GM10248 (cell line): ENCODE measurements at regions not wholly inside any gene's neighbourhood (a gene's known extent, or its start where the extent isn't known, plus 50 kb on each side); places are given as distances from the start of the nearest gene placed in this dataset.

ENCODE experiments used
- CTCF ChIA-PET: fragments of 300-600 bp; sonication (Branson Sonifier 250); formaldehyde crosslinking; extraction: SDS; loops from one replicate; lab custom pipeline; 2021; ENCODE audit warnings: antibody characterized with exemption; lab: Yijun Ruan, JAX
- POLR2A ChIA-PET: fragments of 350-650 bp; sonication (Branson Sonifier 250); formaldehyde crosslinking; extraction: SDS; loops from one replicate; lab custom pipeline; 2020; ENCODE audit warnings: antibody characterized with exemption; lab: Yijun Ruan, JAX
- DNase-seq: peaks from one replicate; pipeline ENCODE4 v3.0.0; 2012; ENCODE audit errors: extremely low spot score
- TF ChIP-seq, protein P1 (sequence below): IDR thresholded peaks from 2 replicates; pipeline ENCODE4 v1.5.1; 2012; ENCODE audit warnings: mild to moderate bottlenecking, low read depth; ENCODE audit errors: extremely low read depth, missing control alignments, control extremely low read depth

DNA sequence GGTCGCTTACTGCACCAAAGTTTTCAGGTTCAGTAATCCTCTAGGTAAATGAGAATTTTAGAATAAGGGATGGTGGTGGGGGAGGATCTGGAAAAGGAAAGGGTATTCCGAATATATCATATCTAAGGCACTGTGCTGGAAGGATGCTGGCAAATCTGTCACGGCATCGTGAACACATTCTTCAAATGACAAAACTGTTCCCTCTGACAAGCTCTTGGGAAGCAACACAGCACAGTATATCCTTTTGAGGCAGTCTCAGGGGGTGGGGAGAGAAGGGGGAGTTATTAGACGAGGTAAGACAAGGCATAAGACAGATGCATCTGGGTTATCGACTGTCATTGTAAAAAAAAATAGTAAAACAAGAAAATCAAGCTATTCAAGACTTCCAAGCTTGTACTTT, 289.6 kb upstream of the LRRN1 start:
- no peak for DNase-seq
- TF ChIP-seq, protein P1, sequence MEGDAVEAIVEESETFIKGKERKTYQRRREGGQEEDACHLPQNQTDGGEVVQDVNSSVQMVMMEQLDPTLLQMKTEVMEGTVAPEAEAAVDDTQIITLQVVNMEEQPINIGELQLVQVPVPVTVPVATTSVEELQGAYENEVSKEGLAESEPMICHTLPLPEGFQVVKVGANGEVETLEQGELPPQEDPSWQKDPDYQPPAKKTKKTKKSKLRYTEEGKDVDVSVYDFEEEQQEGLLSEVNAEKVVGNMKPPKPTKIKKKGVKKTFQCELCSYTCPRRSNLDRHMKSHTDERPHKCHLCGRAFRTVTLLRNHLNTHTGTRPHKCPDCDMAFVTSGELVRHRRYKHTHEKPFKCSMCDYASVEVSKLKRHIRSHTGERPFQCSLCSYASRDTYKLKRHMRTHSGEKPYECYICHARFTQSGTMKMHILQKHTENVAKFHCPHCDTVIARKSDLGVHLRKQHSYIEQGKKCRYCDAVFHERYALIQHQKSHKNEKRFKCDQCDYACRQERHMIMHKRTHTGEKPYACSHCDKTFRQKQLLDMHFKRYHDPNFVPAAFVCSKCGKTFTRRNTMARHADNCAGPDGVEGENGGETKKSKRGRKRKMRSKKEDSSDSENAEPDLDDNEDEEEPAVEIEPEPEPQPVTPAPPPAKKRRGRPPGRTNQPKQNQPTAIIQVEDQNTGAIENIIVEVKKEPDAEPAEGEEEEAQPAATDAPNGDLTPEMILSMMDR = no peak
- POLR2A ChIA-PET = no interaction called here
- CTCF ChIA-PET = interaction anchor here (0.9 to 1.5 kb wide), 3 partner anchors 9 to 147 kb away, joined by 3 read pairs; no protein-coding TSS in a partner anchor

DNA sequence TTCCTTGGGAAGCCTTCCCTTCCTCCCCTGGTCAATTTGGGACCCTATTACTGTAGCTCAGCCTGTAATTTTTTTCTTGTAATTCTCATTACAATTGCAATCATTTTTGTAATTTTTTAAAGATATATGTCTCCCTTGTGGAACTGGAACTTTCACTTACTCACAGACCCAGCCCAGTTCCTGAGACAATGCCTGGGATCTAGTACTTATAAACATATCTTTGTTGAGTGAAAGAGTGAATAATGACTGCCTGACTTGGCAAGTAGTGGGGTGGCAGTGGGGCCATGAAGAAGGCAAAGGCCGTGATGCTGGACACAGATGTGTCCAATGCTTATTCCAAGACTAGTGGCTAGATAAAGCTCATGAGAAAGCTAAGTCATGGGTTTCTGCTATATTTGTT, 294.5 kb upstream of the LRRN1 start:
- ChIA-PET CTCF (interaction anchor here (0.7 kb wide), 1 partner anchor 14 kb away, joined by 3 read pairs; no protein-coding TSS in a partner anchor), POLR2A (no interaction called here)
- TF ChIP-seq, protein P1 = no peak
- DNase-seq = no peak

DNA sequence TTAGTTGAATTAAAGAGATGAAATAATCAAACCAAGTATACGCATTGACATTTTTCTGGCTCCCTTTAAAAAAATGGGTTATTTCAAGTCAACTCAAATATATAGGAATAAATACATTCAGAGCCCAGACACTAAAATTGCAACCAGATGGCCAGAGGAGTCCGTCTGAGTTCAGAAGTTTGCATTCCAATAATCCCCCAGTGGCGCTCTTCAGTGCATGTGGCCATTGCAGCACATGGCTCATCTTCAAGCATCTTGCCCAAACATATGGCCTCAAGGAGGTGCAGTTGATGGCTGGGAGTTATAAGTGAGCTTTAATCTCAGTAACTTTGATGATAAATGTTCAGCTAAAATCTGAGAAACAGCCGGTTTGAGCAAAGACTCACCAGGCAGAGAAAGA, 295.8 kb upstream of the LRRN1 start:
- TF ChIP-seq, protein P1 = no peak
- no peak for DNase-seq
- POLR2A ChIA-PET = no interaction called here
- CTCF ChIA-PET = no interaction called here

DNA sequence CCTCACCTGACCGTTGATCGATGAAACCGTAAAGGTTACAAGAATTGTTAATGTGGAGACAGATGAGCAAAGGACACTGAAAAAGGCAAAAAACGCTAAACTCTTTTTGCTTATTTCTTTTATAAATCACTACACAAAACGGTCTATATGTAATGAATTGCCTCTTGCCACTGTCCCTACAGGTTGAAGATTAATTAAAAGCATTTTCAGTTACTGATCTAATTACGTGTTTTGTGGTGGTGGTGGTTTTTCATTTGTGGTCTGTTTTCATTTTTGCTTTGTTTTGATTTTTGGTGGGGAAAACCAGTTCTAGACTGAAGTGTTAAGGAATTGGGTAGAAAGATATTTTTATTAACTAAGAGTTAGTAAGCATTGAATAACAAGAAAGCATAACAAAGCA, 299.2 kb upstream of the LRRN1 start:
- ChIA-PET CTCF (interaction anchor here (0.9 kb wide), 1 partner anchor 9 kb away, joined by 3 read pairs; no protein-coding TSS in a partner anchor), POLR2A (no interaction called here)
- DNase-seq = no peak
- TF ChIP-seq, protein P1 = no peak

DNA sequence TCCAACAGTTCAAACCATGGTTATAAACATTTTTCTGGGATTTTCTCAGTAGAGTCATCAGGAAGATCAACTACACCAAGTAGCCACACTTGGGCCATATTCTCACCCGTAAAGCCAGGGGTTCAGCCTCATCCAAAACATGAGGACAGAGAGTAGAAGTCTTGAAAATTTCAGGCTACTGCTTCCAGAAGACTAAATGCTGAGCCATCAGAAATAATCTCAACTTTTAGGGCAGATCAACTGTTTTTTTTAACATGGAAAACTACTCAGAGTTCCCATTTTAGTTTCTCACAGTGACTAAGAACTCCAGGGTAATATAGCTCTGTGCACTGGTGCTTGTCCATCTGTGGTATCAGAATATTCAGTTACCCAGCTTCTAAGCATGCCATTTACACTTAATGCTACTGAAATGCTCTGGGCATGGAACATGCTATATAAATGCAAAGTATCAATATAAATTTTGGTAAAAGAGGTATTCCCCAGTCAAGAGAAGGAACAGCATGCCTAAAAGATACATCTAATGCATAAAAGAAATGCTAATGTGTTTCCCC, 300.1 kb upstream of the LRRN1 start:
- POLR2A ChIA-PET = no interaction called here
- CTCF ChIA-PET = interaction anchor here (1.0 kb wide), 1 partner anchor 35 kb away, joined by 3 read pairs; no protein-coding TSS in a partner anchor
- TF ChIP-seq, protein P1 = no peak
- no peak for DNase-seq

DNA sequence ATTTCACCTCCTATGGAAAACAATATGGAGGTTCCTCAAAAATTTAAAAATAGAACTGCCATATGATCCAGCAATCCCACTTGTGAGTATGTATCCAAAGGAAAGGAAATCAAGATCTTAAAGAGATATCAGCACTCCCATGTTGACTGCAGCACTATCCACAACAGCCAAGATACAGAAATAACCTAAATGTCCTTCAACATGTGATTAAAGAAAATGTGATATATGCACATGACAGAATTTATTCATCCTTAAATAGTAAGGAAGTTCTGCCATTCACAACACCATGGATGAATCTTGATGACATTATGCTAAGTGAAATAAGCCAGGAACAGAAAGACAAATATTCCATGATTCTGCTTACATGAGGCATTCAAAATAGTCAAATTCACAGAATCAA, 303.6 kb upstream of the LRRN1 start:
- no peak for DNase-seq
- CTCF ChIA-PET = no interaction called here
- TF ChIP-seq, protein P1 = no peak
- POLR2A ChIA-PET = no interaction called here
